ENCODE measurements at regions not wholly inside any gene's neighbourhood (a gene's known extent, or its start where the extent isn't known, plus 50 kb on each side); places are given as distances from the start of the nearest gene placed in this dataset.

DNA sequence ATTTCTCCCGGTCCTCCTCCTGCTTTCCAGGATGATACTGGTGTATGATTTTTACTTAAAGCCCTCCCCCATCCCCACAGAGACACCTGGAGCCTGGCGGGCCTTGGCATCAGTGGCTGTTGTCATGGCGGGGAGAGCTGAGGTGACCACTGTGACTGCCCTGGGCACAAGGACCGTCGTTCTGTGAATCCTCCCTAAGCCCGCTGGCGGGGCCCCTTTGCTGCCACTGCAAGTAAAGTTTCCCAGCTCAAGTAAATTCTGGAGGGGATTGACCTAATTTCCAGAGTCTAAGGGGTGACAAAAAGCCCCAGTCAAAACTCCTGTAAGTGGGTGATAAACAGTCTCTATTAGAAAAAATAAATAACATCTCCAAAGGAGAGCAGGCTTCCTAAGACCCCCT lies 393.2 kb upstream of the PODXL start:
- DNase-seq = no peak
- peaks cover 0 to 8% (median 4%) of the 10 kb centered on the region in 8 donors for H3K9me3 Mint-ChIP-seq
- ChIA-PET CTCF (ENCODE audit: partially characterized antibody) (no interaction called here), POLR2A (ENCODE audit: partially characterized antibody) (no interaction called here)
- Histone ChIP-seq H3K27ac (ENCODE audit: low read depth, low read length) (no peak overlapping the region), H3K9me3 (ENCODE audit: control insufficient read depth in 1 of 2, low read length in 2 of 2) (no peaks in the 10 kb centered on the region), H3K4me3 (ENCODE audit: low read length in 2 of 2) (no peak overlapping the region), H3K27me3 (ENCODE audit: insufficient read depth, low read length) (no peaks in the 10 kb centered on the region), H3K4me1 (ENCODE audit: insufficient read depth, low read length) (no peaks in the 10 kb centered on the region), H3K36me3 (ENCODE audit: insufficient read depth, low read length) (no peaks in the 10 kb centered on the region)
- intact Hi-C loops (cut with micrococcal nuclease) = no loop called here
- no peak overlapping the region for H3K4me3 Mint-ChIP-seq
- H3K4me1 Mint-ChIP-seq = no peaks in the 10 kb centered on the region
- no peaks in the 10 kb centered on the region for H3K36me3 Mint-ChIP-seq
- peaks cover 4 to 8% of the 10 kb centered on the region in 2 donors for H3K27me3 Mint-ChIP-seq
- H3K27ac Mint-ChIP-seq = no peak overlapping the region

DNA sequence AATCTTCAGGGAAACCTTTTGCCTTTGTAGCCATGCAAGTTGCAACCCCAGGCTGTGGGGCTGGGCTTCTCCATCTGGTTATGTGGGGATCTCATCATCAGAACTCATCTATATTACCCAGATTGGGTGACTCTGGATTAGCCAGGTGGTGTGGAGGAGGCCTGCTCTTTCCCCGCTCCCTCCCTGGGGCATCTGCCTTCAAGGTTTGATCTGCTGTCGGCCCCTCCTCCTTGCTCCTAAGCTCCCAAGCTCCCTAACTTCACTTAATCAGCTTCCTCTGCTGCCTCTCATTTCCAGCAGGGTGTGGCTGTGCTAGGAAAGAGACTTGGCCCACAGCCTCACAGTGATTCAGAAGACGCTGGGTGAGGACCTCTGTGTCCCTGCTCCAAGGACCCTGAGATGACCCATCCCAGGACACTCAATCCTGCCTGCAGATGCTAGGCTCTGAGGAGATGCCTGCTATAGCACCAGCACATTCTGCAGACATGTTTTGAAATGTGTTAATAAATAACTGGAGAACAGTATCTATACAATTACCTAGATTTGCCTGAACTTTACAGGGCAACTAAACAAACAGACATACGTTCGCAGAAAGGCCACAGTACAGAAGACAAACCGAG lies 392.1 kb upstream of the PODXL start:
- Histone ChIP-seq H3K9me3 (ENCODE audit: control insufficient read depth in 1 of 2, low read length in 2 of 2) (no peaks in the 10 kb centered on the region), H3K4me1 (ENCODE audit: insufficient read depth, low read length) (no peaks in the 10 kb centered on the region), H3K27ac (ENCODE audit: low read depth, low read length) (no peak overlapping the region), H3K36me3 (ENCODE audit: insufficient read depth, low read length) (no peaks in the 10 kb centered on the region), H3K4me3 (ENCODE audit: low read length in 2 of 2) (no peak overlapping the region), H3K27me3 (ENCODE audit: insufficient read depth, low read length) (no peaks in the 10 kb centered on the region)
- Mint-ChIP-seq H3K27me3 (peaks cover 7 to 15% of the 10 kb centered on the region in 2 donors), H3K9me3 (peaks cover 0 to 8% (median 4%) of the 10 kb centered on the region in 8 donors), H3K4me3 (no peak overlapping the region), H3K4me1 (no peaks in the 10 kb centered on the region), H3K27ac (no peak overlapping the region), H3K36me3 (no peaks in the 10 kb centered on the region)
- ChIA-PET CTCF (ENCODE audit: partially characterized antibody) (no interaction called here), POLR2A (ENCODE audit: partially characterized antibody) (no interaction called here)
- intact Hi-C loops (cut with micrococcal nuclease) = no loop called here
- DNase-seq = no peak

DNA sequence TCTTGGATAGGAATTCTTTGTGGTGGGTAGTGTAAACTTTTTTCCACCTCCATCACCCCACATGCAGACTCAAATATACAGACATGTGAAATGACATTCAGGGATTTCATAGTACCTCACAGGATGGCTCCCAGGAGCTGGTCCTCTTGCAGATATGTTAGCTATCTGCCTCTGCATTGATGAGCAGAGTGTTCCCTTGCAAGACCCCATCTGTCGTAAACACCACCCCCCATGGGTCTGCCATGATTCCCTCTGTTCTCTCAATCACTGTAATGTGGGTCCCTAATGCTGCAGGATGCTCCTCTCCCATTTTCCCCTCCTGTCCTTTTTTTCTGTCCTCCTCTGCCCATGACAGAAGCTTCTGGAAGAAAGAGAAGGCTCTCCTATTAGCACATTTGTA lies 391.2 kb upstream of the PODXL start:
- intact Hi-C loops (cut with micrococcal nuclease) = no loop called here
- no peak overlapping the region for H3K4me3 Mint-ChIP-seq

DNA sequence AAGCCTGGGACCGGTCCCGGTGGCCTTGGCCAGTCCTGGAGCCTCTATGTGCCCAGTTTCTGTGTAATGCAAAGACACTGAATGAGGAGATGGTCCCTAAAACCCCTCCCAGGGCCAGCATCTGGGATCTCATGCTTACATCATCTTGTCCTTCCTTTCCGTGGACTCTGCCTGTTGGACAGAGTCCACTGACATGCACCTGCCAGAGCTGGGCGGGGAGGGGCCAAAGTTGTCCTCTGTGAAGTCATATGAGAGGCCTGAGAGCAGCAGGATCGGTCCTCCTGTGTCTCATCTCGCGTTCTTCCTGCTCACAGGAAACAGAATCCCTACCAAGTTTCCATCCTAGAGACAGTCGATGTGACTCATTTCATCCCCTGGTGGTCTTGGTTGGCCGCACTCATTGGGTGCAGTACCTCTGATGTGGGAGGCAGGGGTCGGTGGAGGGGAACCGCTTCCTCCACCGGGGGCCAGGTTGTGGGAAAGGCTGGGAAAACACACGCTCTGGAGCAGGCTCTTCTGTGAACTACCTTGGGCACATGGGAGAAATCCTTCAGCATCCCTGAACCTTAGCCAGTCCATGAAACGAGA lies 389.6 kb upstream of the PODXL start:
- Mint-ChIP-seq H3K27ac (no peak overlapping the region), H3K9me3 (peaks cover 0 to 9% (median 0%) of the 10 kb centered on the region in 8 donors), H3K27me3 (peaks cover 6 to 15% of the 10 kb centered on the region in 2 donors), H3K4me1 (no peaks in the 10 kb centered on the region), H3K36me3 (no peaks in the 10 kb centered on the region), H3K4me3 (no peak overlapping the region)
- Histone ChIP-seq H3K9me3 (ENCODE audit: control insufficient read depth in 1 of 2, low read length in 2 of 2) (no peaks in the 10 kb centered on the region), H3K4me1 (ENCODE audit: insufficient read depth, low read length) (no peaks in the 10 kb centered on the region), H3K27ac (ENCODE audit: low read depth, low read length) (no peak overlapping the region), H3K36me3 (ENCODE audit: insufficient read depth, low read length) (no peaks in the 10 kb centered on the region), H3K4me3 (ENCODE audit: low read length in 2 of 2) (no peak overlapping the region), H3K27me3 (ENCODE audit: insufficient read depth, low read length) (no peaks in the 10 kb centered on the region)
- DNase-seq = no peak
- intact Hi-C loops (cut with micrococcal nuclease) = no loop called here
- CTCF ChIA-PET (ENCODE audit: partially characterized antibody) = no interaction called here
- POLR2A ChIA-PET (ENCODE audit: partially characterized antibody) = no interaction called here

More for the DNA sequence above, 391.2 kb upstream of the PODXL start:
- CTCF ChIA-PET (ENCODE audit: partially characterized antibody) = no interaction called here
- Mint-ChIP-seq H3K9me3 (peaks cover 0 to 8% (median 4%) of the 10 kb centered on the region in 8 donors), H3K27ac (no peak overlapping the region), H3K27me3 (peaks cover 6 to 15% of the 10 kb centered on the region in 2 donors), H3K4me1 (no peaks in the 10 kb centered on the region), H3K36me3 (no peaks in the 10 kb centered on the region)
- H3K27ac ChIP-seq (ENCODE audit: low read depth, low read length) = no peak overlapping the region
- POLR2A ChIA-PET (ENCODE audit: partially characterized antibody) = no interaction called here
- no peaks in the 10 kb centered on the region for H3K27me3 ChIP-seq (ENCODE audit: insufficient read depth, low read length)
- H3K4me1 ChIP-seq (ENCODE audit: insufficient read depth, low read length) = no peaks in the 10 kb centered on the region
- no peak for DNase-seq
- H3K4me3 ChIP-seq (ENCODE audit: low read length in 2 of 2) = no peak overlapping the region
- no peaks in the 10 kb centered on the region for H3K9me3 ChIP-seq (ENCODE audit: control insufficient read depth in 1 of 2, low read length in 2 of 2)
- H3K36me3 ChIP-seq (ENCODE audit: insufficient read depth, low read length) = no peaks in the 10 kb centered on the region

DNA sequence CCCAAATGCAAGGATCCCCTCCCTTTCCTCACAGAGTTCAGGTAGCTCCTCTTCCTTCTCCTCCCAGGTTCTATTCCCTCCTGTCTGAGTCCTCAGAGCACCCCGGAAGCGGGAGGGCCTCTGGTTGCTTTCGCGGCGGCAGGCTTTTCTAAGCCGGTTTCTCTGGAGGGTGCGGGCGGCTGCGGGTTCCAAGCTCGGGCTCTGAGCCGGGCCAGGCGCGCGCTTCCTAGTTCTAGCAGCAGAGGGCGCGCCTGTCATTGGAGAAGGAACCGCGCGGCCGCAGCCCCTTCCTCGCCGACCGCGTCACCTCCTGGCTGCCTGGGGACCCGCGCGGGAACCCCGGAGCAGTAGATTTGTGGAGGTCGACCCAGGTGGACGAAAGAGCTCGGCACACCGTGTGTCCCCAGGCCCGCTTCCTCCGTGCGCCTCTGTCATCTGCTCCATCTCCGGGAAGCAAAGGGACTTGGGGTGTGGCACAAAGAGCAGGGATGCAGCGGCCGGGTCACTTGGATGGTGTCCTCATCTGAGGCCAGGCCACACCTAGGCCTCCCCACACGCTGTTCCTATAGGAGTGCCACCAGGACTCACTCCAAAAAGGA lies 389.0 kb upstream of the PODXL start:
- no peak overlapping the region for H3K27ac ChIP-seq (ENCODE audit: low read depth, low read length)
- no peak overlapping the region for H3K4me3 ChIP-seq (ENCODE audit: low read length in 2 of 2)
- H3K36me3 ChIP-seq (ENCODE audit: insufficient read depth, low read length) = no peaks in the 10 kb centered on the region
- no peaks in the 10 kb centered on the region for H3K4me1 ChIP-seq (ENCODE audit: insufficient read depth, low read length)
- Mint-ChIP-seq H3K4me1 (no peaks in the 10 kb centered on the region), H3K27me3 (peaks cover 6 to 15% of the 10 kb centered on the region in 2 donors), H3K4me3 (no peak overlapping the region), H3K36me3 (no peaks in the 10 kb centered on the region), H3K9me3 (peaks cover 0 to 9% (median 0%) of the 10 kb centered on the region in 8 donors), H3K27ac (no peak overlapping the region)
- H3K9me3 ChIP-seq (ENCODE audit: control insufficient read depth in 1 of 2, low read length in 2 of 2) = no peaks in the 10 kb centered on the region
- no peak for DNase-seq
- no peaks in the 10 kb centered on the region for H3K27me3 ChIP-seq (ENCODE audit: insufficient read depth, low read length)
- POLR2A ChIA-PET (ENCODE audit: partially characterized antibody) = no interaction called here
- intact Hi-C loops (cut with micrococcal nuclease) = no loop called here
- CTCF ChIA-PET (ENCODE audit: partially characterized antibody) = no interaction called here

DNA sequence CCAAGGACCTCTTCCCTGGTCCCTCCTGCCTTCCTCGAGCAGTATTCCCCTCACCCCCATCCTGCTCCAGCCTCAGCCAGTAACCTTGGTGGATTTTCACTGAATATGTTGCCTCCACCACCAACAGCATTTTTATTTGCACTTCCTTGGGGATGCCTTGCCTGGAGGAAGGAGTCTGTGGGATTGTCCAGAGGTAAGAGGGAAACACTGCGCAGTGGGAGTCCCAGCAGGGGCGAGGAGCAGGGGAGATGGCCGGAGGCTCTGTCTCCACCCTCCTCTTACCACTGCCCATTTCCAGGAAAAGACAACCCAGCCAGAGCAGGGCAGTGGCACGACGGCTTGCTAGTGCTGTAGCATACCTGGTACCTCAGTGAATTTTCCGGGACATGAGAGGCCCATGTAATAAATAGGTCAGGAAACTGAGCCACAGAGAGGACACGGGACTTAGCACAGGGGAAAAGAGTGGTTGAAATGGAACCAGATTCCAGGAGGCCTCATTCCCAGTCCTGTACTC lies 388.2 kb upstream of the PODXL start:
- no peaks in the 10 kb centered on the region for H3K4me1 Mint-ChIP-seq
- CTCF ChIA-PET (ENCODE audit: partially characterized antibody) = no interaction called here
- Histone ChIP-seq H3K4me1 (ENCODE audit: insufficient read depth, low read length) (no peaks in the 10 kb centered on the region), H3K27ac (ENCODE audit: low read depth, low read length) (no peak overlapping the region), H3K9me3 (ENCODE audit: control insufficient read depth in 1 of 2, low read length in 2 of 2) (no peaks in the 10 kb centered on the region), H3K36me3 (ENCODE audit: insufficient read depth, low read length) (no peaks in the 10 kb centered on the region), H3K27me3 (ENCODE audit: insufficient read depth, low read length) (no peaks in the 10 kb centered on the region), H3K4me3 (ENCODE audit: low read length in 2 of 2) (no peak overlapping the region)
- POLR2A ChIA-PET (ENCODE audit: partially characterized antibody) = no interaction called here
- H3K27ac Mint-ChIP-seq = no peak overlapping the region
- H3K36me3 Mint-ChIP-seq = no peaks in the 10 kb centered on the region
- H3K27me3 Mint-ChIP-seq = peaks cover 6 to 15% of the 10 kb centered on the region in 2 donors
- DNase-seq = no peak
- H3K4me3 Mint-ChIP-seq = no peak overlapping the region
- intact Hi-C loops (cut with micrococcal nuclease) = no loop called here
- peaks cover 0 to 9% (median 0%) of the 10 kb centered on the region in 8 donors for H3K9me3 Mint-ChIP-seq

DNA sequence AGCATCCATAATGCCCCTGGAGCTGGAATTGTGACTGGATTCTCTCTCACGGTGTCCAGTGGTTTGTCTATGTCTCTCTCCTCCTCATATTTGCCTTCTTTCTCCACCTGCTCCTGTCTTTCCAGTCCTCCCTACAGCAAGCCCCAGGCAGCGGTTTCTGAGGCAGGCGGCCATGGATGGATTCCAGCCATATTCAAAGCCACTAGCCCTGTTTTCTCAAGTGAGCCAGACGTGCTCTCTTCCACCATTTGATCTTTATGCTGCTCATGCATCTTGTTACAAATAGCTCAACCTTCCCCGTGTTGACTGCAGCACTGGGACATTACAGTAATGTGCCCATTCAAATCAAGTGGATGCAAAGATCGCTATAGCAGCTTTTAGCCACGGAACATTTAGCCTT lies 387.2 kb upstream of the PODXL start:
- Mint-ChIP-seq H3K9me3 (peaks cover 0 to 9% (median 0%) of the 10 kb centered on the region in 8 donors), H3K4me1 (no peaks in the 10 kb centered on the region), H3K27ac (no peak overlapping the region), H3K27me3 (peaks cover 6 to 14% of the 10 kb centered on the region in 2 donors), H3K4me3 (no peak overlapping the region), H3K36me3 (no peaks in the 10 kb centered on the region)
- ChIA-PET CTCF (ENCODE audit: partially characterized antibody) (no interaction called here), POLR2A (ENCODE audit: partially characterized antibody) (no interaction called here)
- no peak for DNase-seq
- H3K4me3 ChIP-seq (ENCODE audit: low read length in 2 of 2) = no peak overlapping the region
- H3K27me3 ChIP-seq (ENCODE audit: insufficient read depth, low read length) = no peaks in the 10 kb centered on the region
- intact Hi-C loops (cut with micrococcal nuclease) = no loop called here
- no peak overlapping the region for H3K27ac ChIP-seq (ENCODE audit: low read depth, low read length)
- H3K36me3 ChIP-seq (ENCODE audit: insufficient read depth, low read length) = no peaks in the 10 kb centered on the region
- H3K4me1 ChIP-seq (ENCODE audit: insufficient read depth, low read length) = no peaks in the 10 kb centered on the region
- no peaks in the 10 kb centered on the region for H3K9me3 ChIP-seq (ENCODE audit: control insufficient read depth in 1 of 2, low read length in 2 of 2)

All from CD4-positive, alpha-beta memory T cell (primary cell).